ENCODE measurements at regions not wholly inside any gene's neighbourhood (a gene's known extent, or its start where the extent isn't known, plus 50 kb on each side); places are given as distances from the start of the nearest gene placed in this dataset.

DNA sequence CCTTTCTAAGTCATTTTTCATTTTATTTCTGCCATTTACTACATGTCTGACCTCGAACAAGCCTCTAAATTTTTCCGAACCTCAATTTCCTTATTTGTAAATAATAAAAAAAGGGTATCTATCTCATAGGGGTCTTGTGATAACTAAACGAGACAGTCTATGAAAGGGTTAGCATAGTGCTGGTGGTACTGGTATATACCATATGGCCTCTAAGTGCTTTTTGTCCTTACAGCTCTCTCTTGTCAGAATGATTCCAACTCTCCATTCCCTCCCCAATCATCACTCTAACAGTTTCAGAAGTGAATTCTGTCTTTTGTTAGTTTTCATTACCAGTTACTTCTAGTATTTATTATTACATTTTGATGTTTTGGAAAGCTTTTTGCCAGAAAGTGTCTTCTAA lies 85.5 kb upstream of the ACTBL2 start:
- TF ChIP-seq, protein P1, sequence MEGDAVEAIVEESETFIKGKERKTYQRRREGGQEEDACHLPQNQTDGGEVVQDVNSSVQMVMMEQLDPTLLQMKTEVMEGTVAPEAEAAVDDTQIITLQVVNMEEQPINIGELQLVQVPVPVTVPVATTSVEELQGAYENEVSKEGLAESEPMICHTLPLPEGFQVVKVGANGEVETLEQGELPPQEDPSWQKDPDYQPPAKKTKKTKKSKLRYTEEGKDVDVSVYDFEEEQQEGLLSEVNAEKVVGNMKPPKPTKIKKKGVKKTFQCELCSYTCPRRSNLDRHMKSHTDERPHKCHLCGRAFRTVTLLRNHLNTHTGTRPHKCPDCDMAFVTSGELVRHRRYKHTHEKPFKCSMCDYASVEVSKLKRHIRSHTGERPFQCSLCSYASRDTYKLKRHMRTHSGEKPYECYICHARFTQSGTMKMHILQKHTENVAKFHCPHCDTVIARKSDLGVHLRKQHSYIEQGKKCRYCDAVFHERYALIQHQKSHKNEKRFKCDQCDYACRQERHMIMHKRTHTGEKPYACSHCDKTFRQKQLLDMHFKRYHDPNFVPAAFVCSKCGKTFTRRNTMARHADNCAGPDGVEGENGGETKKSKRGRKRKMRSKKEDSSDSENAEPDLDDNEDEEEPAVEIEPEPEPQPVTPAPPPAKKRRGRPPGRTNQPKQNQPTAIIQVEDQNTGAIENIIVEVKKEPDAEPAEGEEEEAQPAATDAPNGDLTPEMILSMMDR (conservative IDR thresholded peaks at IDR 0.05 in 1 of 2, IDR thresholded peaks at IDR 0.05 in 1 of 2; ENCODE audit: extremely low read depth in 1 of 2, insufficient read depth in 1 of 2, low read depth in 1 of 2, low read length in 2 of 2) = no peak
- no peak for TF ChIP-seq EZH2 (IDR thresholded peaks at IDR 0.05; ENCODE audit: borderline replicate concordance, low read length)
